ENCODE measurements at regions not wholly inside any gene's neighbourhood (a gene's known extent, or its start where the extent isn't known, plus 50 kb on each side); places are given as distances from the start of the nearest gene placed in this dataset.

- no peak for DNase-seq (ENCODE audit: low read depth)
- in situ Hi-C loops (cut with HindIII; ENCODE audit: low pct_unique_long_range_greater_than_20kb, low sequenced_read_pairs), result no loop called here
Measured at GRCh38 chr6:6844530-6844929, 256.0 kb downstream of the LY86 start.

GRCh38 chr6:6845603-6846002, 257.1 kb downstream of the LY86 start:
- in situ Hi-C loops (cut with HindIII; ENCODE audit: low pct_unique_long_range_greater_than_20kb, low sequenced_read_pairs), result no loop called here
- no peak for DNase-seq (ENCODE audit: low read depth)

- no peak for DNase-seq (ENCODE audit: low read depth)
- in situ Hi-C loops (cut with HindIII; ENCODE audit: low pct_unique_long_range_greater_than_20kb, low sequenced_read_pairs), result no loop called here
Measured at GRCh38 chr6:6847591-6847990, 259.1 kb downstream of the LY86 start.

GRCh38 chr6:6851059-6851948, 256.5 kb upstream of the RREB1 start:
- in situ Hi-C loops (cut with HindIII; ENCODE audit: low pct_unique_long_range_greater_than_20kb, low sequenced_read_pairs), result no loop called here

GRCh38 chr6:6851949-6852261, 255.9 kb upstream of the RREB1 start:
- in situ Hi-C loops (cut with HindIII; ENCODE audit: low pct_unique_long_range_greater_than_20kb, low sequenced_read_pairs), result no loop called here
- no peak for DNase-seq (ENCODE audit: low read depth)

More at GRCh38 chr6:6851059-6851948, 256.5 kb upstream of the RREB1 start:
- DNase-seq (ENCODE audit: low read depth), result peak; percentile 86

GRCh38 chr6:6856538-6857523, 250.9 kb upstream of the RREB1 start:
- in situ Hi-C loops (cut with HindIII; ENCODE audit: low pct_unique_long_range_greater_than_20kb, low sequenced_read_pairs), result no loop called here

GRCh38 chr6:6857528-6857927, 250.2 kb upstream of the RREB1 start:
- in situ Hi-C loops (cut with HindIII; ENCODE audit: low pct_unique_long_range_greater_than_20kb, low sequenced_read_pairs), result no loop called here
- DNase-seq (ENCODE audit: low read depth), result no peak

More at GRCh38 chr6:6856538-6857523, 250.9 kb upstream of the RREB1 start:
- DNase-seq (ENCODE audit: low read depth), result no peak

- in situ Hi-C loops (cut with HindIII; ENCODE audit: low pct_unique_long_range_greater_than_20kb, low sequenced_read_pairs), result no loop called here
- DNase-seq (ENCODE audit: low read depth), result no peak
Measured at GRCh38 chr6:6858533-6858982, 249.2 kb upstream of the RREB1 start.

- DNase-seq (ENCODE audit: low read depth), result no peak
- in situ Hi-C loops (cut with HindIII; ENCODE audit: low pct_unique_long_range_greater_than_20kb, low sequenced_read_pairs), result no loop called here
Measured at GRCh38 chr6:6859105-6859504, 248.7 kb upstream of the RREB1 start.

- no peak for DNase-seq (ENCODE audit: low read depth)
- in situ Hi-C loops (cut with HindIII; ENCODE audit: low pct_unique_long_range_greater_than_20kb, low sequenced_read_pairs), result no loop called here
Measured at GRCh38 chr6:6859722-6860121, 248.0 kb upstream of the RREB1 start.

GRCh38 chr6:6860863-6861262, 246.9 kb upstream of the RREB1 start:
- in situ Hi-C loops (cut with HindIII; ENCODE audit: low pct_unique_long_range_greater_than_20kb, low sequenced_read_pairs), result no loop called here

GRCh38 chr6:6861351-6861894, 246.3 kb upstream of the RREB1 start:
- in situ Hi-C loops (cut with HindIII; ENCODE audit: low pct_unique_long_range_greater_than_20kb, low sequenced_read_pairs), result no loop called here
- DNase-seq (ENCODE audit: low read depth), result no peak

More at GRCh38 chr6:6860863-6861262, 246.9 kb upstream of the RREB1 start:
- no peak for DNase-seq (ENCODE audit: low read depth)

- DNase-seq (ENCODE audit: low read depth), result no peak
- in situ Hi-C loops (cut with HindIII; ENCODE audit: low pct_unique_long_range_greater_than_20kb, low sequenced_read_pairs), result no loop called here
Measured at GRCh38 chr6:6861995-6862394, 245.8 kb upstream of the RREB1 start.

- no peak for DNase-seq (ENCODE audit: low read depth)
- in situ Hi-C loops (cut with HindIII; ENCODE audit: low pct_unique_long_range_greater_than_20kb, low sequenced_read_pairs), result no loop called here
Measured at GRCh38 chr6:6863970-6864639, 243.7 kb upstream of the RREB1 start.

GRCh38 chr6:6865611-6866010, 242.2 kb upstream of the RREB1 start:
- in situ Hi-C loops (cut with HindIII; ENCODE audit: low pct_unique_long_range_greater_than_20kb, low sequenced_read_pairs), result no loop called here

GRCh38 chr6:6866656-6867403, 240.9 kb upstream of the RREB1 start:
- in situ Hi-C loops (cut with HindIII; ENCODE audit: low pct_unique_long_range_greater_than_20kb, low sequenced_read_pairs), result no loop called here
- no peak for DNase-seq (ENCODE audit: low read depth)

More at GRCh38 chr6:6865611-6866010, 242.2 kb upstream of the RREB1 start:
- no peak for DNase-seq (ENCODE audit: low read depth)

GRCh38 chr6:6867404-6867799, 240.4 kb upstream of the RREB1 start:
- no peak for DNase-seq (ENCODE audit: low read depth)
- in situ Hi-C loops (cut with HindIII; ENCODE audit: low pct_unique_long_range_greater_than_20kb, low sequenced_read_pairs), result no loop called here

- no peak for DNase-seq (ENCODE audit: low read depth)
- in situ Hi-C loops (cut with HindIII; ENCODE audit: low pct_unique_long_range_greater_than_20kb, low sequenced_read_pairs), result no loop called here
Measured at GRCh38 chr6:6869094-6869493, 238.7 kb upstream of the RREB1 start.
